Spleen (tissue), 11 donors: ENCODE measurements at regions not wholly inside any gene's neighbourhood (a gene's known extent, or its start where the extent isn't known, plus 50 kb on each side); places are given as distances from the start of the nearest gene placed in this dataset.

Experiments used
- DNase-seq: peaks from one replicate; pipeline ENCODE4 v3.0.0-alpha.2; 2020
- H3K27ac ChIP-seq, 8 donors: fragments of 200-600 bp; sonication (generic) in 7 of 8; 1 replicate in 4 of 8; 2 replicates in 4 of 8; pipeline versions ENCODE4 v1.5.0 to v1.8.0; 2016 to 2021; ENCODE audit warnings: inconsistent platforms in 4 of 8, mild to moderate bottlenecking in 4 of 8, moderate library complexity in 1 of 8
- H3K27me3 ChIP-seq, 7 donors: fragments of 200-600 bp; sonication (generic) in 6 of 7; replicated peaks in 1 of 7; 1 replicate in 4 of 7; 2 replicates in 3 of 7; pipeline versions ENCODE4 v1.5.0 to v1.8.0; 2016 to 2021; ENCODE audit warnings: inconsistent platforms in 3 of 7, mild to moderate bottlenecking in 1 of 7
- H3K36me3 ChIP-seq, 6 donors: fragments of 200-600 bp; sonication (generic) in 5 of 6; 1 replicate in 4 of 6; 2 replicates in 2 of 6; pipeline versions ENCODE4 v1.5.0 to v1.8.0; 2016 to 2021; ENCODE audit warnings: inconsistent platforms in 2 of 6
- H3K4me1 ChIP-seq, 6 donors: fragments of 200-600 bp; sonication (generic) in 5 of 6; 1 replicate in 3 of 6; 2 replicates in 3 of 6; pipeline versions ENCODE4 v1.5.0 to v1.8.0; 2016 to 2021; ENCODE audit warnings: inconsistent platforms in 3 of 6
- H3K4me3 ChIP-seq, 8 donors: fragments of 200-600 bp; sonication (generic) in 7 of 8; 1 replicate in 4 of 8; 2 replicates in 4 of 8; pipeline versions ENCODE4 v1.5.0 to v1.8.0; 2016 to 2021; ENCODE audit warnings: inconsistent platforms in 4 of 8, mild to moderate bottlenecking in 4 of 8, moderate library complexity in 2 of 8
- H3K9me3 ChIP-seq, 8 donors: fragments of 200-600 bp; sonication (generic) in 7 of 8; 1 replicate in 4 of 8; 2 replicates in 4 of 8; pipeline versions ENCODE4 v1.5.0 to v1.8.0; 2016 to 2021; ENCODE audit warnings: inconsistent platforms in 4 of 8
- POLR2A ChIP-seq, 3 donors: fragments of 450-650 bp; IDR thresholded peaks; one replicate each; pipeline ENCODE4 v1.5.1; 2017; ENCODE audit warnings: antibody characterized with exemption in 3 of 3, mild to moderate bottlenecking in 1 of 3
- POLR2AphosphoS5 ChIP-seq, 3 donors: sonication (generic); formaldehyde crosslinking; IDR thresholded peaks; one replicate each; pipeline ENCODE4 v1.5.1; 2017; ENCODE audit warnings: antibody characterized with exemption in 3 of 3
- WGBS, 5 donors: extraction: QIAGEN DNeasy Blood & Tissue Kit in 3 of 5; methylation state at CpG; one replicate each; pipeline versions ENCODE4 v1.1.5 to v1.1.7; 2013 to 2018; 5-methylcytosine and 5-hydroxymethylcytosine counted together
- intact Hi-C: fragments of 100-400 bp; cut with DNase I; formaldehyde crosslinking; loops from one replicate; pipeline ENCODE4 v1.15.0; 2023; ENCODE audit warnings: low total_unique reads
- TF ChIP-seq, protein P1 (sequence below), 11 experiments: fragments of 200-600 bp in 7 of 11; fragments of 450-650 bp in 4 of 11; sonication (generic) in 4 of 11; IDR thresholded peaks in 8 of 11; conservative IDR thresholded peaks in 3 of 11; 1 replicate in 7 of 11; 2 replicates in 4 of 11; pipeline versions ENCODE4 v1.4.0 to v1.8.0; 2016 to 2021; ENCODE audit warnings: antibody characterized with exemption in 11 of 11, inconsistent platforms in 4 of 11, mild to moderate bottlenecking in 1 of 11
- donor health status: healthy with polysubstance abuse.
- donor health status: DM: no; HTN: no; CAD: no; lungs with moderate emphysema.
- donor health status: DM: no; HTN: no; CAD: no.
- donor health status: Bipolar disorder and iron deficiency.
- donor health status: healthy.
- donor health status: DM: no; HTN: no; CAD: no.
- donor health status: DM: yes; HTN: yes; CAD: no.

DNA sequence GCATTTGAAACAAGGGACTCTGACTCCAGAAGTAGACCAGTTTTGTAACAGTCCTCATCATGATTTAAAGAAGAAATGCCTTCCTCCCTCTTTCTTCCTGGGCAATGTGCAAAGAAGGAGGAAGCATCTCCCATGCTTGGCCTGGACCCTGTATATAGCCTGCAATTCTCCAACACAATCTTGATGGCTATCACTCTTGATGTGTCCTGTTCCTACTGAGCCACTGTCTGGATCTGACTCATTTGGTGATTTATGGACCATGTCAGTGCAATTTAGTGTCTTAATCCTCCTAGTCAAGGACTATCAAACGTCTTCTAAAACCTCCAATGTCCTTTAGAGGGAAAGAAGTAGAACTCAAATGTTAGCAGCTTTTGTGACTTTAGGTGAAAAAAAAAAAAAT lies 697.3 kb downstream of the TLR4 start:
- Histone ChIP-seq H3K4me1 (no peaks in the 10 kb centered on the region), H3K9me3 (no peaks in the 10 kb centered on the region), H3K27me3 (no peaks in the 10 kb centered on the region), H3K27ac (no peak overlapping the region), H3K36me3 (no peaks in the 10 kb centered on the region), H3K4me3 (no peak overlapping the region)
- 6 to 19% (median 12%) methylated on average over 1 of the region's 1 CpG for WGBS, 5 donors
- TF ChIP-seq, protein P1, sequence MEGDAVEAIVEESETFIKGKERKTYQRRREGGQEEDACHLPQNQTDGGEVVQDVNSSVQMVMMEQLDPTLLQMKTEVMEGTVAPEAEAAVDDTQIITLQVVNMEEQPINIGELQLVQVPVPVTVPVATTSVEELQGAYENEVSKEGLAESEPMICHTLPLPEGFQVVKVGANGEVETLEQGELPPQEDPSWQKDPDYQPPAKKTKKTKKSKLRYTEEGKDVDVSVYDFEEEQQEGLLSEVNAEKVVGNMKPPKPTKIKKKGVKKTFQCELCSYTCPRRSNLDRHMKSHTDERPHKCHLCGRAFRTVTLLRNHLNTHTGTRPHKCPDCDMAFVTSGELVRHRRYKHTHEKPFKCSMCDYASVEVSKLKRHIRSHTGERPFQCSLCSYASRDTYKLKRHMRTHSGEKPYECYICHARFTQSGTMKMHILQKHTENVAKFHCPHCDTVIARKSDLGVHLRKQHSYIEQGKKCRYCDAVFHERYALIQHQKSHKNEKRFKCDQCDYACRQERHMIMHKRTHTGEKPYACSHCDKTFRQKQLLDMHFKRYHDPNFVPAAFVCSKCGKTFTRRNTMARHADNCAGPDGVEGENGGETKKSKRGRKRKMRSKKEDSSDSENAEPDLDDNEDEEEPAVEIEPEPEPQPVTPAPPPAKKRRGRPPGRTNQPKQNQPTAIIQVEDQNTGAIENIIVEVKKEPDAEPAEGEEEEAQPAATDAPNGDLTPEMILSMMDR (IDR thresholded peaks at IDR 0.05 in 8 of 11, conservative IDR thresholded peaks at IDR 0.05 in 3 of 11) = no peak
- TF ChIP-seq POLR2A (IDR thresholded peaks at IDR 0.05) (no peak), POLR2AphosphoS5 (IDR thresholded peaks at IDR 0.05) (no peak)
- DNase-seq = no peak
- intact Hi-C loops = no loop called here

DNA sequence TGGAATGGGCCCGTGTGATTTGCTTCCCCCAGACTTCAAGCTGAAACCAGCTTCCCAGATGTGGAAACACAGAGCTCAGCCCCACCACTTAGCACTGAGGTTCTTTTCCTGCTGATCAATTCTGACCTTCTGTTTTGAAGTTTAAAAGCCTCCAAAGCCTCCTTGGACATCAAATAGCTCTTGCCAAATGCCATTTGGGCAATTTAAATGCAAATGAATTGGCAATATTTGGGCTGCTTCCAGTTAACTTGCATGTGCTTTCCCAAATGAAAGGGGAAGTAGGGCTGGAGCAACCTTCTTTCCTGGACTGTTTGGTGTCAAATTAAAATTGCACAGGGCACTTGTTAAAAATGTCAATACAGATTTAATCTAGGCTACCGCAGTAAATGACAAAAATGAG lies 710.5 kb downstream of the TLR4 start:
- Histone ChIP-seq H3K27ac (no peak overlapping the region), H3K4me1 (no peaks in the 10 kb centered on the region), H3K36me3 (no peaks in the 10 kb centered on the region), H3K9me3 (no peaks in the 10 kb centered on the region), H3K4me3 (no peak overlapping the region), H3K27me3 (no peaks in the 10 kb centered on the region)
- no peak for DNase-seq
- WGBS, 5 donors = 34 to 54% (median 53%) methylated on average over 2 of the region's 2 CpGs
- TF ChIP-seq POLR2AphosphoS5 (IDR thresholded peaks at IDR 0.05) (no peak), POLR2A (IDR thresholded peaks at IDR 0.05) (no peak)
- TF ChIP-seq, protein P1 (IDR thresholded peaks at IDR 0.05 in 8 of 11, conservative IDR thresholded peaks at IDR 0.05 in 3 of 11) = no peak
- intact Hi-C loops = no loop called here

DNA sequence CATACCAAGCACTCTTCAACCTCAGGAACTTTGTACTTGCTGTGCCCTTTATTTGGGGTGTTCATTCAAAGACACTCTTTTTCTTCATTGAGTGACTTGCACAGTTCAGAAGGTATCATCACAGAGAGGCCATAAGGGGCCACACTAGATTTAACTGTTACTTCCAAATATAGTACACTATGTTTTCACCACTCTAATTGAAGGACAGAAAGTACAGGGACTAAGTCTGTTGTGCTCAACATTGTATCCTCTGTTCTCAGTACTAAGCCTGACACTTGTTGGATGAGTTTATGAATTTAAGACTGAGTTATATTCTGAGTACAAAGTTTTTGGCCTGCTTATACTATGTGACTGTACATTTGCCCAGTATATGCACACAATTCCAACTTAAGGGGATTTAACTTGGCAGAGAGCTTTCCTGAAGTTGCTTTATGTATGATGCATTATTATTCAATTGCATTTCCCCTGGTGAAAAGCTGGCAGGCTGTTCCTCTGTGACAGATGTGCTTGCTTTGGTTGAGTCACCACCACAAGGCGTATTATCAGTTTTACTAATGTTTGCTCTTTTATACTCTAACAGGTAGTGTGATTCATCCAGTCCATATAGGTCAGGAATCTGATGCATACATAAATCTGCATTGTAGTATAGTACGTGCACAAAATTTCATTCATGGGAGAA lies 714.8 kb downstream of the TLR4 start:
- intact Hi-C loops = no loop called here
- Histone ChIP-seq H3K36me3 (no peaks in the 10 kb centered on the region), H3K27ac (no peak overlapping the region), H3K9me3 (no peaks in the 10 kb centered on the region), H3K27me3 (no peaks in the 10 kb centered on the region), H3K4me1 (no peaks in the 10 kb centered on the region), H3K4me3 (no peak overlapping the region)
- WGBS, 5 donors = 76 to 92% (median 85%) methylated on average over 2 of the region's 2 CpGs
- TF ChIP-seq POLR2A (IDR thresholded peaks at IDR 0.05) (no peak), POLR2AphosphoS5 (IDR thresholded peaks at IDR 0.05) (no peak)
- TF ChIP-seq, protein P1 (IDR thresholded peaks at IDR 0.05 in 8 of 11, conservative IDR thresholded peaks at IDR 0.05 in 3 of 11) = no peak
- no peak for DNase-seq

DNA sequence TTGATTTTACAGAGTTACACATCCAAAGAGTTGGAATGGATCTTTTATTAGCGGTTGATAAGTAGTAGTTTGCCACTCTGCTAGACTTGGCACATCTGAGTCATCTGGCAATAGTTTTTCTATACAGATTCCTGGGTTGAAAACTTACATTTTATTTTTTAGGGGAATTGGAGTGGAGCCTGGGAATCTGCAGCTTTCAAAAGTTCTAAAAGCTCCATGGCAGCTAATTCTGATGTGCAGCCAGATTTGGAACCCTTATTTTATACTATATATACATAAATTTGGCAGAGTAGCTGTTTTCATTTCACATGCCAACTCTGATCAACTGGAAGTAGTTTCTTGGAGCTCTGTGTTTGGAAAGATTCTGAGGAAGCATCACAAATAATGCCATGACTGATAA lies 715.5 kb downstream of the TLR4 start:
- H3K27me3 ChIP-seq = no peaks in the 10 kb centered on the region
- no peak overlapping the region for H3K27ac ChIP-seq
- no peak overlapping the region for H3K4me3 ChIP-seq
- intact Hi-C loops = no loop called here
- no peaks in the 10 kb centered on the region for H3K36me3 ChIP-seq
- TF ChIP-seq POLR2A (IDR thresholded peaks at IDR 0.05) (no peak), POLR2AphosphoS5 (IDR thresholded peaks at IDR 0.05) (no peak)
- TF ChIP-seq, protein P1 (IDR thresholded peaks at IDR 0.05 in 8 of 11, conservative IDR thresholded peaks at IDR 0.05 in 3 of 11) = no peak
- H3K4me1 ChIP-seq = no peaks in the 10 kb centered on the region
- 86 to 93% (median 89%) methylated on average over 1 of the region's 1 CpG for WGBS, 5 donors
- no peak for DNase-seq
- no peaks in the 10 kb centered on the region for H3K9me3 ChIP-seq
